HG02678 (cell line): ENCODE measurements at regions not wholly inside any gene's neighbourhood (a gene's known extent, or its start where the extent isn't known, plus 50 kb on each side); places are given as distances from the start of the nearest gene placed in this dataset.

ENCODE experiments used
- ATAC-seq: cut with Tn5 transposase; IDR thresholded peaks from one replicate; pipeline ENCODE4 v1.9.1; 2021; ENCODE audit warnings: mild to moderate bottlenecking, moderate library complexity; ENCODE audit not compliant: unreplicated experiment

DNA sequence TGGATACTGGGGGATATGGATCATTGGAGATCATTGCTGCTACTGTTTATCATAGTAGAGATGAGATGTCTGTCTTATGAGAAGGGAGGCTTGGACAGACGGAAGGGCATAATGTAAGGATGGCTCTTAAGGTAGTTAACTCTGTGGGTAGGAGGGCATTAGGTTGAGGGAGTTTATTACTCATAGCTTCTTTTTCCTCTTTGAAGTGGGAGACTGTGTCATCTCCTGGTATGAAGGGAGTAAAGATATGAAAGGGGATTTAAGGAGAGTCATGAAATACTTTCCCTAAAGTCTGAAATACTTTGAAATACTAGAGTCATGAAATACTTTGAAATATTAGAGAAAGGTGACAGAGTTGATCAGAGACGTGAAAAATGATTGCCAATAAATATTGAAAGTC, 255.5 kb upstream of the PITX2 start:
- no peak for ATAC-seq

- no peak for ATAC-seq
Observed at GRCh38 chr4:110878956-110879355, 256.1 kb upstream of the PITX2 start.

DNA sequence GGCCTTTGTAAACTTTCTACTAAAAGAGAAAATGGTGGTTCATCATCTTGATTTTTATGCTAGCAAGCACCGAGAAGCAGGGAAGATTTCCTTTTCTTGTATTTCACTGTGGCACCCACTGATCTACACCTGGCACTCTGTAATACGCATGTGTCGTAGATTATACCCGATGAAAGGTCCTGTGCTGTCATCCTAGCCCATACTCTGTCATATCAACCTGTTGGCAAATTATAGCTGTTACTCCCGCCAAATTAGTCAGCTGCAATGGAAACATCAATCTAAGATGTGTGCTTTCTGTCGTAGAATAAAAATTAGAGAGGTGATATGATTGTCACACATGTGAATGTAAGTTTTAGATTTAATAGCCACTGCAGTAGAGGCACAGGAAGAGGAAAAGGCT, 263.4 kb upstream of the PITX2 start:
- no peak for ATAC-seq

DNA sequence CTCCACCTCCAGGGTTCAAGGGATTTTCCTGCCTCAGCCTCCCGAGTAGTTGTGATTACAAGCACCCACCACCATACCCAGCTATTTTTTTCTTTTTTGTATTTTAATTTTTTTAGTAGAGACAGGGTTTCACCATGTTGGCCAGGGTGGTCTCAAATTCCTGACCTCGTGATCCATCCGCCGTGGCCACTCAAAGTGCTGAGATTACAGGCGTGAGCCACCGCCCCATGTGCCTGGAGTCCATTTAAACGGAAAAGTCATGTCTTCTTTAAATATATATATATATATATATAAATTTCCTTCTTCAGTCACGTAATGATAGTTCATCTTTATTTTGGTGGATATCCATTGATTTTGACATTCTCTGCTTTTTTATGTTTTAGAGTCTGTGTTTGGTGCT, 264.0 kb upstream of the PITX2 start:
- no peak for ATAC-seq

- ATAC-seq = no peak
Observed at GRCh38 chr4:110897784-110898183, 274.9 kb upstream of the PITX2 start.

GRCh38 chr4:110898290-110898689, 275.4 kb upstream of the PITX2 start:
- ATAC-seq = peak; percentile 71

GRCh38 chr4:110900213-110900769, 277.4 kb upstream of the PITX2 start:
- no peak for ATAC-seq

DNA sequence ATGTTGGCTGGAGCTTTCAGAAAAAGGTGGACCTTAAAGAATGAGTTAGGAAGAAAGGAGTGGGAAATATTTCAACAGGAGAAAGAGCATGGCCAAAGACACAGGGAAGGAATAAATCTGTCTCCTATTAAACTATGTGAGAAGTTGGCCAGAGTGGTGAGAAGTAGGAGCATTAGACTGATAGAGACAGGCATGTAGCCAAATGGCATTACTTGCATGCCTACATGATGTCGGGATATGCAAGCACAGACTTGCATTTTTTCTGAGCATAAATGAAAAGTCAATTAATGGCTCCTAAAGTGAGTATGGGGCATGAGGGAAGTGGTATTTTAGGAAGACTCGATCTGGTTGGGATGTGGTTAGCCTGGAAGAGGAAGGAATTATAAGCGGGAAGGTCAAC, 279.6 kb upstream of the PITX2 start:
- ATAC-seq = no peak

DNA sequence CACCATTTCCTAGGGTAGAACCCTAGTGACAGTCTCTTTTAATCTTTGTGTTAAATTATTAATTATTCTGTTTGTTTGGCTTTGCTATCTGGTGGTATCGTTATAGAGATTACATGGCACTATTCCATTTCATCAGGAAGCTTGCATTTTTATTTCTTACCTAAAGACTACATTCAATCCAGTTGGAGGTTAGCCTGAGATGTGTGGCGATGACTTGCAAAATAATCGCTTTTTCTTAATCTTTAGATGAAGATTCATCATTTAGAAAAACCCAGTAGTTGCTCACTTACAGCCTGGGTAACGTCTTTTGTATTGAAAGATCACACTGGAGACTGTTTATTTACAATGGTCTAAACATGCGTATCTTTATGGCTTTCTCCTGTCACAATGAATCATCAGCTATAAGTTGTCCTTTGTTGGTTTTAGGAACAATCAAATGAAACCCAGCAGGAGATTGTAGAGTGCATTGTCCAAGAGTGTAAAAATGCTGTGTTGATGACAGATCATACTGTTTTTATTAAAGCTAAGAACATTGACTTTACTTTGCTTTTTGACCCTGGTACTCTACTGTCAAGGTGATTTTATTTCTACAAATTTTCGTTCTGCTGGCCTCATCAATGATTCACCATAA, 281.7 kb upstream of the PITX2 start:
- no peak for ATAC-seq

DNA sequence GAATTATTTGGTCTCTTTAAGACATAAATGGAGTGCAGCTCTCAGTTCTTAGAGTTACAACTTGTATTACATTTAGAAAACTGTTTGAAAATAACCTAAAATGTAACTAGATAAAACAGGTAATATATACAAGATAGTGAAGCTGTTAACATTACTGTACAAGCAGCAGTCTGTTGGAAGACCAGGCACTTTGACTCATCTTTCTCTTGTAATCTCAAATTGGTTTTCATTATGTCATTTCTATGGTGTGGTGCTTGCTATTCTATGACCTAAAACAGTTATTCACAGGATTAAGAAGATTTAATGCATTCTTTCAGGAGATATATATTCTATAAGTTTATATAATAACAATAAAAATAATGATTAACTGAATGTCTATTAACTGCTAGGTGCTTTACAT, 282.5 kb upstream of the PITX2 start:
- ATAC-seq = no peak

GRCh38 chr4:110907801-110908313, 285.0 kb upstream of the PITX2 start:
- ATAC-seq = no peak

- no peak for ATAC-seq
Observed at GRCh38 chr4:110914791-110915190, 291.9 kb upstream of the PITX2 start.

DNA sequence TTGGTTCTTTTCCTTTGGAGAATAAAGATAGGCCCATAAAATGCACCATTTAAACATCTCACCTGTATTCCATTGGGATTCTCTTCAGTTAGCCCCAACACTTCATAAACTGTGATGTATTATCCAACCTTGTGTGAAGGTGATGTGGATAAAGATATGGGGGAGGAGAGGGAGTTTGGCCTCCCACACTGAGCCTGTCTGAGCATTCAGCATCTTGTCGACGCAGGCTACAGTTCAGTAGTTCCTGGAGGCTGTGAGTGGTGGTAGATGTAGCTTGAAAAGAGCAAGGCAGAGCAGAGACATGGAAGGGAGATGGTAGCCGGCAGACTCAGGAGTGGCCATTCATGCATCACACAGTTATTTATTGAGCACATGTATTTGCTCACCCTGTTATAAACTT, 292.4 kb upstream of the PITX2 start:
- ATAC-seq = no peak

- no peak for ATAC-seq
Observed at GRCh38 chr4:110916505-110916904, 293.6 kb upstream of the PITX2 start.

GRCh38 chr4:110917835-110918234, 295.0 kb upstream of the PITX2 start:
- no peak for ATAC-seq

- ATAC-seq = no peak
Observed at GRCh38 chr4:110920990-110921389, 298.1 kb upstream of the PITX2 start.

DNA sequence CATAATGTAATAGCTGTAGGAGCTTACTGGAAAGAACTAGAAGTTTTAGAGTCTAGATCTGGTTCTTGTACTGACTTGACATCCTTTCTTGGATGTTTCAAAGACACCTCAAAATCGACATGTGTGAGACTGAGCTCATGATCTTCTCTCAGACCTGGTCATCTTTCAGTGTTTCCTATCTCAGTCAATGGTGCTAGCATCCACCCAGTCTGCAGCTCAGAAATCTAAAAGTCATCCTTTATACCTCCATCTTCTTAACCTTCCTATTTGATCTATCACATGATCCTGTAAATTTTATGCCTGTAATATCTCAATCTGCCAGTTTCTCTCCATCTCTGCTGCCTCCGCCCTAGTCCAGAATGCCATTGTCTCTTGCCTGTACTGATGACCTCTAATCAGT, 301.9 kb upstream of the PITX2 start:
- ATAC-seq = no peak

- ATAC-seq = no peak
Observed at GRCh38 chr4:110926841-110927400, 304.0 kb upstream of the PITX2 start.

- ATAC-seq = no peak
Observed at GRCh38 chr4:110933341-110933740, 310.5 kb upstream of the PITX2 start.

GRCh38 chr4:110944501-110944900, 321.6 kb upstream of the PITX2 start:
- no peak for ATAC-seq

GRCh38 chr4:110945600-110945999, 322.7 kb upstream of the PITX2 start:
- no peak for ATAC-seq

DNA sequence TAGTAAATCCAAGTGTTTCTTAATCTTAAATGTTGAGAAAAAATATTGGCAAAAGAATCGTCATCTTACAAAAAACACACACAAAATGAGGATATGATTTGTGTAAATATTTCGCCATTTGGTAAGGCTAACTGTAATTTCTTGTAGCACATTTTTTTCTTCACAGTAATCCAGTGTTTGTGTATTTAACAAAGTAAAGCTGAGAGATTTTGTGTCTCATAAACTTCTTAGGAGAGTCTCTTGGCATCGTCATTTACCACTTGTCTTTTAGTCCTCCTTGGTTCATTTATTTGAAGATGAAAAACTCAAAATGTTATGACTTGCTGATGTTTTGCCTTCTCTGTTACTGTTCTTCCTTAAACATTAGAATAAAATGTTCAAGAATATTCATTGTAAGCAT, 326.7 kb upstream of the PITX2 start:
- ATAC-seq = no peak

DNA sequence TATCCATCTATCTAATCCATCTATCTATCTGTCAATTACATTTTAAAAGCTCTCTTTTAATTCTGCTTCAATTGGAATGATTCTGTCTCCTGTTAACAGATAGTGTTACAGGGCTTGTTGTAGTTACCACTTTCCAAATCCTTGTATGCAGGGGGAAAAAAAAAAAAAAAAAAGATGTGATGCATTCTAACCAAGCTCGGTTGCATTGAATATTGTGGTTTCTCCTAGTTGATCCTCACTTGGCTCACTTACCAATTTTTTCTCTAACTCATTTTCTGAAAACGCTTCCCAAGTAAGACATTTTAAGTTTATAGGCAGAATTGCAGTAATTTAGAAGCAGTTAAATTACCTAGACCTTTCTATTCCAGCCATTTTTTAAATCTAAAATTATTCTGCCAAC, 327.9 kb upstream of the PITX2 start:
- no peak for ATAC-seq
